ENCODE measurements at regions not wholly inside any gene's neighbourhood (a gene's known extent, or its start where the extent isn't known, plus 50 kb on each side); places are given as distances from the start of the nearest gene placed in this dataset.

GRCh38 chr6:4327841-4328240 is 192.5 kb upstream of the ECI2 start:
- in situ Hi-C loops (cut with MboI; ENCODE audit: low sequenced_read_pairs, unreplicated experiment) = no loop called here
- no peak for TF ChIP-seq CTCF (IDR thresholded peaks at IDR 0.05; ENCODE audit: borderline replicate concordance, control extremely low read depth, extremely low read depth, insufficient read depth, missing control alignments)
- no peak for DNase-seq (ENCODE audit: low spot score)

GRCh38 chr6:4324746-4325145 is 189.4 kb upstream of the ECI2 start:
- in situ Hi-C loops (cut with MboI; ENCODE audit: low sequenced_read_pairs, unreplicated experiment) = no loop called here
- no peak for DNase-seq (ENCODE audit: low spot score)
- no peak for TF ChIP-seq CTCF (IDR thresholded peaks at IDR 0.05; ENCODE audit: borderline replicate concordance, control extremely low read depth, extremely low read depth, insufficient read depth, missing control alignments)

GRCh38 chr6:4323322-4323721 is 187.9 kb upstream of the ECI2 start:
- TF ChIP-seq CTCF (IDR thresholded peaks at IDR 0.05; ENCODE audit: borderline replicate concordance, control extremely low read depth, extremely low read depth, insufficient read depth, missing control alignments) = no peak
- no peak for DNase-seq (ENCODE audit: low spot score)
- in situ Hi-C loops (cut with MboI; ENCODE audit: low sequenced_read_pairs, unreplicated experiment) = no loop called here

GRCh38 chr6:4322846-4323309 is 187.5 kb upstream of the ECI2 start:
- no peak for DNase-seq (ENCODE audit: low spot score)
- TF ChIP-seq CTCF (IDR thresholded peaks at IDR 0.05; ENCODE audit: borderline replicate concordance, control extremely low read depth, extremely low read depth, insufficient read depth, missing control alignments) = no peak
- in situ Hi-C loops (cut with MboI; ENCODE audit: low sequenced_read_pairs, unreplicated experiment) = no loop called here

- in situ Hi-C loops (cut with MboI; ENCODE audit: low sequenced_read_pairs, unreplicated experiment) = no loop called here
- TF ChIP-seq CTCF (IDR thresholded peaks at IDR 0.05; ENCODE audit: borderline replicate concordance, control extremely low read depth, extremely low read depth, insufficient read depth, missing control alignments) = no peak
- DNase-seq (ENCODE audit: low spot score) = no peak
These were observed 186.9 kb upstream of the ECI2 start for GRCh38 chr6:4322134-4322845.

GRCh38 chr6:4320860-4321259 is 185.5 kb upstream of the ECI2 start:
- TF ChIP-seq CTCF (IDR thresholded peaks at IDR 0.05; ENCODE audit: borderline replicate concordance, control extremely low read depth, extremely low read depth, insufficient read depth, missing control alignments) = no peak
- DNase-seq (ENCODE audit: low spot score) = no peak
- in situ Hi-C loops (cut with MboI; ENCODE audit: low sequenced_read_pairs, unreplicated experiment) = no loop called here
